ENCODE measurements at regions not wholly inside any gene's neighbourhood (a gene's known extent, or its start where the extent isn't known, plus 50 kb on each side); places are given as distances from the start of the nearest gene placed in this dataset.

DNA sequence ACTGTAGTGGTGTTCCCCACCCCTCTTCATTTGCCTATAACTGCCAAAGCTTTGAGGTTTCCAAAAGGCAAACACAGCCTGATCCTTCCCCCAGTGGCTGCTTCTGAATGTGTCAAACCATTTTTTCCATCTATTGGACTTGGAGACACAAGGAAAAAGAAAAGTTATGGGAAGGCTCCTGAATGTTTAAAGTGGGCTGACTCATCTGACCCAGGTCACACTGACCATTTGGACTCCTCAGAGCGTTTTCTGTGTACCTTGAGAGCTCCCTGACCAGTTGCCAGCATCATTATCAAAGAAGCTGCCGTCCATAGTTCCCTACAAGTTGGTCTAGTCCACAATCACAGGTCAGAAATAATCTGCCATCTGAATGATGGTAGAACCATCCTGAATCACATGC, 123.4 kb upstream of the COL3A1 start:
- peak; percentile 2 for DNase-seq (ENCODE audit: low spot score)

DNA sequence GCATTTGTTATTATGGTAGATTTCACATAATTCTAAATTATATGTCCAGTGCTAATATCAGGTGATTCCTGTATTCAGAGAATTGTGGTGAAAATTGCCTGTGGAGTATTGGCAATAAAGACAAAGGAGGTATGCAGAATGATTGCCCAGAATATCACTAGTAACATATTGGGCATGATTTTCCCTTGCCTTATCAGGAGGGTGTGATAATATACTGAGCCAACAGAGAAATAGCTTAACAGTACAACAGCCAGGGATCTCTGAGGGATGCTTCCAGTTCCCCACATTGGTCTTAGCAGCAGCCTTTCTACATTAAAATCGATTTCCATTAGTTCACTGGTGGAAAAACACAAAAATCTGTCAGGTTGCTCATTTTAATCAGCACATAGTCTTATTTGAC, 122.9 kb upstream of the COL3A1 start:
- DNase-seq (ENCODE audit: low spot score) = no peak

DNA sequence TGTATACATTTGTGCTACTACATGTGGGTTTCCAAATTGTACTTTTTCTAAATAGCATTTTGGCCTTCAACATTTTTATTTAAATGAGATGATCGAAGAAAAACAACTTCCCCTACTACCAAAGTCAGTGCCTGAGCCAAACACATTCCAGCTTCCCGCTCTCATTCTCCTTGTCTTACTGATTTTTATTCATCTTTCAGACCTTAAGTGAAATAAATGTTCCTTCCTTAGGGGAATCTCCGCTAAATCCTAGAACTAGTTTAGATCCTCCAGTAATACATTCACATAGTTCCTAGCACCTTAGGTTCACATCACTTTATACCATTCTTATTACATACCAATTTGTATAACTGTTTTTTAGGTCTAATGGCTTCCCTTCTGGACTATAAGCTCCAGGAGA, 122.3 kb upstream of the COL3A1 start:
- DNase-seq (ENCODE audit: low spot score) = no peak

DNA sequence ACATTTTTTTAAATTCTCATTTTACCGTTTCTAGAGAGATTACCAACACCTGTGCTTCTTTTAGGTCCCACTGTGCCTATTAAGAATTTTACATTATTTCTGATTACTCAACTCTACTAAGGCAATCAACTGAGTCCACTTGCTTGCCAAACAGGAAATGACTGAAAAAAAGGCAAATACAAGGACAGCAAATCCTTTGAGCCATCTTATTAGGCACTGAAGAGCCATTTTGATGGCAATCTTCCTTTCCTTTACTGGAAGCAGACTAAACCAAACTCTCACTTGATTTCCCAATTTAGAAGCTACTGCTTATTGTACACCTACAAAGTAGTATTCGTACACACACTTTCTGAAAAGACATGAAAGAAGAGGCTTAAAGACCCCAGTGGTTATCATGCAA, 121.4 kb upstream of the COL3A1 start:
- DNase-seq (ENCODE audit: low spot score) = no peak

DNA sequence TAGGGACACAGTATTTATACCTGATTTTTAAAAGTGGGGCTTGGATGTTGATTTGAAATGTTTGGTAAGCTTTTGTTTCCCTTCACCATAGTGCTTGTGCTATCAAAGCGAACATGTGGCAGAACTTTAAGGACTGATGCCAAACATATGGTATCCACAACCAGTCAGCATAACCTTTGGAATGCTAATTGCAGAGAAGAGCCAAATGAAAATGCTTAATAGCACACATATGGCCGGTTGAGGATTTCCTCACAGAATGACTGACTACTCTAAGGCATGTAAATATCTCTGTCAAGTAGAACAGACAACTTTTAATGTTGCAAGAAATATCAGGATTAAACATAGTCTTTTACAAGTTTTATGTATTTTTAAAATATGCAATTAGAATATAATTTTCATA, 120.9 kb upstream of the COL3A1 start:
- DNase-seq (ENCODE audit: low spot score) = no peak

DNA sequence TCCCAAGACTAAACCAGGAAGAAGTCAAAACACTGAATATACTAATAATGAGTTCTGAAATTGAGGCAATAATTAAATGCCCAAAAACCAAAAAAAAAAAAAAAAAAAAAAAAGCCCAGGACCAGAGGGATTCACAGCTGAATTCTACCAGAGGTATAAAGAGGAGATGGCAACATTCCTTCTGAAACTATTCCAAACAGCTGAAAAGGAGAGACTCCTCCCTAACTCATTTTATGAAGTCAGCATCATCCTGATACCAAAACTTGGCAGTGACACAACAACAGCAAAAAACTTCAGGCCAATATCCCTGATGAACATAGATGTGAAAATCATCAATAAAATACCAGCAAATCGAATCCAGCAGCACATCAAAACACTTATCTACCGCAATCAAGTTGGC, 108.5 kb upstream of the COL3A1 start:
- DNase-seq (ENCODE audit: low spot score) = no peak

DNA sequence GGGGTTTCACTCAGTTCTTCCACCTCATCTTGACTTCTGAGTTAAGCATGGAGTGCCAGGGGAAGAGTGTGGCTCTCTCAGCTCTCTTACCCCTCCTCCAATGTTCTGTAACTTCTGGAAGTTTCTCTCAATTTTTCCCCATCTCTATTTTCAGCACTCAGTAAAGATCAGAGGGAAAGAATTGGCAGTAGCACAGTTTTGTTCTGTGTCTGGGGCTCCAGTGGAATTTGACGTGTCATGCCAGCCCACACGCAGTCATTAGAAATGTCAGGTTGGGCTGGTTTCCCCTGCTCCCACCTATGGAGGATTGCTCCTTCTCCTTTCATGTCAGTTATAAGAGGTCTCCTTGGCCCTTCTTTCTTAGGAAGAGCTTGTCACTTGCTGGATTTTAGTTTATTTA, 104.6 kb upstream of the COL3A1 start:
- DNase-seq (ENCODE audit: low spot score) = no peak

DNA sequence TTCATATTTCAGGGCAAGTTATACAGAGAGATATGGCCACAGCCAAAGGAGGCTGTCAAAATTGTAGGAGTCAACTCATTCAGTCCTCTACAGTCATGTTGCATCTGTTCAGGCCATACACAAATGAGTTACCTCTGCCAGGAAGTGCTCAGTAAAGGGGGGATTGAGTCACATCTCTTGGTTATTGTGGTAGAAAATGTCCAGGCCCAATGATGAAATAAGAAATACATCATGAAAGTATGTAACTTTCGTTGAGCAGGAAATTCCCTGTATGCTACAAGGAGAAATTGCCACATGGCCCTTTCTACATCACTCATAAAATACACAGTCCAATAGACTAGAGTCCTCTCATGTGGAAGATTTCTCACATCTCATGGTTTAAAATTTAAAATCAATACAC, 103.9 kb upstream of the COL3A1 start:
- DNase-seq (ENCODE audit: low spot score) = no peak

DNA sequence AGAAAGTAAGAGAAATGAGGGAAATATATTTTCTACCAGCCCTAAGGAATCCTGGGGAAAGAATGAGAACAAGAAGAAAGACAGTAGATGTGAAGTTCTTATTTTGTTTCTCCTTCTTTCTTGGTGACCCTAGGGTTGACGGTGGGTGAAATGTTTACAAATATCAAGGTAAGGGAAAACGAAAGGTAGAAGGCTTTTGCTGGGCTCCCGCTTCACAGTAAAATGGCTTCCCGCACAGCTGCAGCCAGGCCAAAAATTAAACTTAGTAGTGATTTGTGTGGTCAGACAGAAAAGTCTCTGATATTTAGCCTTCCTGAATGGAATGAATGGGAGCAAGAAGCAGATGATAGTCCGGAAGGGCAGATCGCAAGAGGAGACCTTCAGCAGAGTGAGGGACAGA, 99.1 kb upstream of the COL3A1 start:
- no peak for DNase-seq (ENCODE audit: low spot score)

DNA sequence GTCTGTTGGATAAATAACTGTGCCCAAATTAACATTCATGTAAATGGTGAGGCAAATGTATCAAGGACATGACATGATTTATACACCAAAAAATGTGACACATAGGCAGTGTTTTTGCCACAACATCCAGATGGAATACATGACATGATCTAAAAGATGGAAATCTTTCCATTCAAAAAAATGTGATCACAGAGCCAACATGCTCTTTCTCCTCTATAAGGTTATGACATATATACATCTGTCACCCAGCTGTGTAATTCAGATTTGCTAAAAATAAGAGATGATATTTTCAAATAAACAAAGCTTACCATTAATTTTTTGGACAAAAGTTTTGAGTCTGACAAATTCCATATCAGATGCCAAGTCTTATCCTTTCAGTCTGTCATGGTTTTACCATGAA, 95.5 kb upstream of the COL3A1 start:
- DNase-seq (ENCODE audit: low spot score) = no peak

DNA sequence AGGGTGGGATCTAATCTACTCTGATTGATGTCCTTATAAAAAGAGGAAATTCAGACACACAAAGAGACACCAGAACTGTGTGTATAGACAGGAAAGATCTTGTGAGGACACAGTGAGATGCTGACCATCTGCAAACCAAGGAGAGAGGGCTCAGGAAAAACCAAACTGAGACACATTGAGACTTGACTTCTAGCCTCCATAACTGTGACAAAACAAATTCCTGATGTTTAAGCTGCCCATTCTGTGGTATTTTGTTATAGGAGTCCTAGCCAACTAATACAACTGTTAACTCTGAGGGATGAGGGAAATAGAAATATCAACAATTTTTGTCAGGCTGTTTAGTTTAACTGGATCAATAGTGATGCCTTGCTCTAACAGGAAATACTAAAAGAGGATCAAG, 93.4 kb upstream of the COL3A1 start:
- no peak for DNase-seq (ENCODE audit: low spot score)

DNA sequence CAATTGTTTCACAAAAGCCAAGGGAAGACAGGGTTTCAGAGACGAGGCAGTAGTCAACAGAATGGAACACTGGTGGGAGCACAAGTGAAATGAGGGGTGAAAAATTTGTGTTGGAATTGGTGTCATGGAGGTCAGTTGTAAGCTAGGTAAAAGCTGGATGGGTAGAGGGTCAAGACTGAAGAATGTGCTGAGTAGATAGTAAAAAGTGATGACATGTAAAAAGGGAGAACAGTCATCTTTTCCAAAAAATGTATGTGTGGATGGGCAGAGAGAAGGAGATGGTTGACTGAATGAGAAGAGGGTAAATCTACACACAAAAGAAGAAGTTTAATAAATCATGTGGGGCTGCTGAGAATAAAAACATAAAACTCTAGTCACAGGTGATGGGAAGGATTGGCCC, 92.7 kb upstream of the COL3A1 start:
- DNase-seq (ENCODE audit: low spot score) = no peak

DNA sequence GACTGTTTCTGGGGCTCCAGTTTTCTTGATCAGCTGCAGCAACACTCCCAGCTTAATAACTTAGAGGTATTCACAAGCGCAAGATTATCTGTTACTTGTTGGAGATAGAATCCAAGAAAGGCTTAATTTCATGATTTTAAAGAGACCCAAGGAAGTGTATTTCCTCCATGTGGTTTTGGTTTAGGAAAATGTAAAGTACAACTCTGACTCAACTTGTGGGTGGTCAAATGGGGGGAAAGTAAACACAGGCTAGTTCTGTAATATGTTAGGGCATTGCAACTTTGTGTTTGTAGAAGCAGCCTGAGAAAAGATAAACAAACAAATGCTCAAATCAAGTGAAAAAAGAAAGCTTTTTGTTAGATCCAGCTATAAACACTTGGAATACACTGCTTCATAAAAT, 90.1 kb upstream of the COL3A1 start:
- no peak for DNase-seq (ENCODE audit: low spot score)

DNA sequence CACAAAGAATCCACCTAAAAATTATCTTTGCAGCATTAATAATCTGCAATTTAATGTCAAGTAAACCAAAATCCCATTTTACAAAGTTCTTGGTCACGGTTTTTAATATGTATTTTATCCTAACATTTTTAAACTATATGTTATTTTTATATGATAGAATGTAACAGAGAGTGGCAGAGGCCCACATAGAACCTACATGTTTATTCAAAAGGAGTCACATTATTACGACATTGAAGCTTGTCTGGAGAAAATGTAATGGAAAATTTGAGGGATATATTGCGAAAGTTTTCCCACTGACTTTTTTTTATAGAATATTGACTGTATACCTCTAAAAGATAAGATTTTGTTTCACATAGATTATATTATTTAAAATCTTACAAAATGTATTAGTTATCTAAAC, 89.7 kb upstream of the COL3A1 start:
- no peak for DNase-seq (ENCODE audit: low spot score)

DNA sequence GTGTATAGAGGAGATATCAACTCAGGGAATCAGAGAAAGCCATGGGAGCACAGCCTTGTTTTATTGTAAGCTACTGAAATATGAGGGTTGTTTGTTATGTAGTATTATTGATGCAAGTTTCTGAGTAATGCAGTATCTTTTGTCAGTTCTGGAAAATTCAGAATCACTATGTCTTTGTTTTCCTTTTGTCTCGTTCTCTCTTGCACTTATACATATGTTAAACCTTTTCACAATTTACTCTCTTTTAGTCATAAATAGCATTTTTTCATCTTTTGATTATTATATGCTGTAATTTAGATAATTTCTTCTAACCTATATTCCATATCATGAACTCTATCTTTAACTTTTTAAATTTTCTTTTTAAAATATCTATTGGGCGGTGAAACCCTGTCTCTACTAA, 85.0 kb upstream of the COL3A1 start:
- DNase-seq (ENCODE audit: low spot score) = no peak

DNA sequence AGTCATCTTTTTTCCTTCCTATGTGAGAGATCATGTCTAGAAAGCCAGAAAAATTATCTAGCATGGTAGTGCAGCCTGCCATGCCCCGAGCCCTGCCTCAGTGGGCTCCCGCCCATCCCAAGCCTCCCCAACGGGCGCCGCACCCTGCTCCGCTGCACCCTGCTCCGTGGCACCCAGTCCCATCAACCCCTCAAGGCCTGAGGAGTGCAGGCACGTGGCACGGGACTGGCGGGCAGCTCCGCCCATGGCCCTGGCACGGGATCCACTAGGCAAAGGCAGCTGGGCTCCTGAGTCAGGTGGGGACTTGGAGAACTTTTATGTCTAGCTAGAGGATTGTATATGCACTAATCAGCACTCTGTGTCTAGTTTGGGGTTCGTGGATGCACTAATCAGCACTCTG, 83.4 kb upstream of the COL3A1 start:
- no peak for DNase-seq (ENCODE audit: low spot score)

DNA sequence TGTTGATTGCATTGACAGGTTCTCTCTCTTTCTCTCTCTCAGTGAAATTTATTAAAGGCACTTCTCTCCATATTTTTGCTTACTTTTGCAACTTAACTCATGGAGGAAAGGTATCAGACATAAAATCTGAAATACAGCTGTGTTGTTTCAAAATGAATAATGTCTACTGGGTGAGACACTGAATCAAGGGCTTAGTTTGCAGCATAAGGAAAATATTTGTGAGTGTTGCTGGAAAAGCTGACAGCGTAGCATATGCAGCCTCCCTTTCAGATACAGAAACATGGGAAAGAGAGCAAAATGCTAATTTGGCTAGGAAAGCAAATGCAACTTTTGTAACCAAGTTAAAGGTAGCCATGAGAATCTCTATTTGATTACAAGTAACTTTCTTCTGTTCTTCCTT, 81.5 kb upstream of the COL3A1 start:
- no peak for DNase-seq (ENCODE audit: low spot score)

DNA sequence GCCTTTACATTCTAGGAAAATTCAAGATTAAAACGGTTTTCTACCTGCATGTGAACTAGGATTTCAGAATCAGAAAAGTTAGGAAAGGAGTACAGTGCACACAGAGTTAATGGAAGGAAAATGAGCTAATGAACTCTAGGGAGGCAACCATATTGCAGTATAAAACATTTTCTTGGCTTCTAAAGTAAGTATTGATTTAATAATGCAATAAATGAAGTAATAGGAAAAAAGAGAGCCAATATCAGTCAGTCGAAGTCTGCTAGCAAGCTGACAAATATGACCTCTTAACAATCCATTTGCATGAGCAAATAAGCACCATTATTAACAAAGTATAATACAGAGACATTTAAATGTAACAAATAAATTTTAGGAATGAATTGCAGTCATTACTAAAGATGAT, 80.2 kb upstream of the COL3A1 start:
- DNase-seq (ENCODE audit: low spot score) = no peak

DNA sequence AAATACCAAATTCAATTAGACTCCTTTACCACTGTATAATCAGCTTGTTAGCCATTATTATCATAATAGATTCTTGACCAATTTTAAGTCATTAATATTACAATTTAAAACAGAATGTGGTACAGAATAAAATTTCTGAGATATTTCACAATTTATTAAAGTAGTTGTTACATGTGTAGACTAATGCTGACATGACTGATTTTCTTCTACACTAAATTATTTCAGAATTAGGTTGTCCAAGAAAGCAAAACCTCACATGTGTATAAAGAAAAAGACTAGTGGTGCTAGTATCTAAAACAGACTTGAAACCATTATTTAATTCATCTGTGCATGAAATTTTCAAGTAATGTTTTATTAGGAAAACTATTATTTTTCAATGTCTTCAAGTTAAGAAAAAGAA, 79.2 kb upstream of the COL3A1 start:
- no peak for DNase-seq (ENCODE audit: low spot score)

DNA sequence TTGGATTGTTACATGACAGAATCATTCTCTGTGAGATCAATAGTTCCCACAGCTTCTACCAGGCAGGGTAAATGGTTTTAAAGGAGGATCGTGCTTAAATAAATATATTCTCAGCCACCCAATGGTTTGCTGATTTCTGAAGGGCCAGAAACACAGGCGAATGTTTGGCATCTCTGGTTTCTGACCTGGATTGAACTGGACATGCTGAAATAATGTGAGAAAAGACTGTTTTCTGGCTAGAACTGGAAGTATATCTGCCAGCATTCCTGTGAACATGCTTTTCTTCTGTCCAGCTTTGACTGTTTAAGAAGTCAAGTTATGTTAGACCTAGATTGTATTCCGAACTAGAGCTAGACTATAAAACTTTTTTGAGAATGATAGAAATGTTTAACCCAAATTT, 77.1 kb upstream of the COL3A1 start:
- no peak for DNase-seq (ENCODE audit: low spot score)

DNA sequence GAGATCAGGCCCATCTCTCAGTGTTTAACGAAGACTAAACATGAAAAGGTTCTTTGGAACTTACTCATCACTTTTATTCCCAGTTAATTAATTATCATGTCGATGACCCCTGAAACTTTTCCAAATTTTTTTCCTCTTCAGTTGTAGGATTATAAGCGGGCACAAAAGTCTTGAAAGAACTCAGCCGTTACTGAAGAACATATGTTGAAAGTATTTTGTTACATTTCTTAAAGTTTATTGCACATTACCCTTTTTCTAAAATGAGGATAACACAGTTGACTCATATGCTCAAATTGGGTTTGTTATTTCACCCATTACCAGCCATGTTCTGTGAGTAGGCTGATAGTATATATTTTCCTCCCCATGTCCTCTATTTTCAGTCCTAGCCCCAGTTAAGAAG, 75.9 kb upstream of the COL3A1 start:
- DNase-seq (ENCODE audit: low spot score) = no peak

DNA sequence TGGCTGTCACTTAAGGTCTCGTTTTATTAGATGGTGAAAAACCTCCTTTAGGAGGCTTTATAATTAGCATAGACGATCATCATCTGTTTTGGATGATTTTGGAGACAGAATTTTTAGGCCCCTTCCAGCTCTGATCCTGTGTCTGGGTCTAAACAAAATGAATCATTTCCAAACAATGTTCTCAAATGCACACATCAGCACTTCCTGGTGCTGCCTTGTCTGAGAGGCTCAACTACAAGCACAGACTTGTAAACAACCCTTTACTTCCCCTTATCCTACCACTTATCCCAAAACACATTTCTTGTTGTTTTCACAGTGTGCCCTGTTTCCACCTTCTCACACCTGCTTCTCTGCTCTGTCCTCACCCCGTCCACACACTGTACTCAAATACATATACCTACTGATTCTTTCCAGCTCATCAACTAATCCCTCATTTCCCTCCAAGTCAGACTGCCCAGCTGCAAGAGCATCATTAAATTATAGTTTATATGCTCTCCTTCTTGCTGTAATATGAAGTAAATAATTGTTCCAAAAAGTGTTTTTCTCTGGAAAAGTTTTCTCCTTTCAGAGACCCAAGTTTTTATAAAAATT, 71.2 kb upstream of the COL3A1 start:
- no peak for DNase-seq (ENCODE audit: low spot score)

DNA sequence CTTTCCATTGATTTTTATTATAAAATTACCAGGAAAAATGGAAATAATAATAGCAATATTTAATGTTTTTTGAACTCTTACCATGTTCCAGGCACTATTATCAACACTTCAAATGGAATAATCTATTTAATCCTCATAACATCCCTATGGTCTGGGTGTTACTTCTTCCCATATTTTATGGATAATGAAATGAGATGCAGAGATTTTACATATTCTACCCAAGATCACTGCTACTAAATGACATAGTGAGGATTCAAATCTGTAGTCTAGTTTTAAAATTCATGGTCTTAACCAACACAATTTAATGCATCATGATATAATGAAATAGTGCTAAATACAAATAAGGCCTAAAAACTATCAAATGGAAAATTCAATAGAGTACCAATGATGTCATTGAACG, 70.4 kb upstream of the COL3A1 start:
- DNase-seq (ENCODE audit: low spot score) = no peak

DNA sequence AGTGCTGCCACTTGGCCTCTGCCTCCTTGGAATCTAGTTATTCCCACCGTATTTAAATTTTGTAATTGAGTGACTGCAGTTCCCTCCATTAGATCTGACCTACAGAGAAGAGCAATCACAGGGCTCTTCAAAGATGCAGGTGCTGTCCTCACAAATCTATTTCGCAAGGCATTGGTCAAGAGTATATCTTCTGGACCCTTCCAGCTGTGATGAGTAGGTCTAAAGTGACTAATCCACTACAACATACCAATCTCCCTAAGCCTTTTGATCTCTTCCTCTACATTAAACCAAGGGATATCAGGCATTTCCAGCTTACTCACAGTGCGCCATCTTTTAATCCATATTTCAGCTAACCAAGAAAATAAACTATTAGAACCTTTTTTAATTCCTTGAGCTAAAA, 65.1 kb upstream of the COL3A1 start:
- no peak for DNase-seq (ENCODE audit: low spot score)

DNA sequence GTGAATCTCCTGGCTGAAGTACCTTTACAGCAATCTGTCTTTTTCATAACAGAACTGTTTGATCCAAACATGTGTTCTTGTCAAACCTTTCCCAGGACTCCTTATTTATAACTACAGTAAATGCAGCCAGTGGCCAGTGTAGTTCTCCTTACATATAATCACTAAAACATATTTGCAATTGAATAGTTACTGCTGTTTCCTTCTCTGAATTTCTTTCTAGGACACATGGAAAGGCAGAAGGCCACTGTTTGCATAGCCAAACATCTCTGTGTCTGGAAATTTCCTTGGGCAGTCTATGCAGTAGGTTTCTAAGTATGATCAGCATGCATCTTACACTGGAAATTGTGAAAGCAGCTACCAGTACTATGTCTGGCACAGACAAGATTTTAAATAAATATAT, 57.4 kb upstream of the COL3A1 start:
- DNase-seq (ENCODE audit: low spot score) = no peak

Data from HT-29 (cell line).